PFSK-1 (cell line): ENCODE measurements at regions not wholly inside any gene's neighbourhood (a gene's known extent, or its start where the extent isn't known, plus 50 kb on each side); places are given as distances from the start of the nearest gene placed in this dataset.

ENCODE experiments used
- FOXP2 ChIP-seq: optimal IDR thresholded peaks from 2 replicates; pipeline ENCODE3; 2011; ENCODE audit warnings: borderline replicate concordance, control low read depth, inconsistent platforms; ENCODE audit not compliant: insufficient read depth; ENCODE audit errors: extremely low read length, extremely low read depth
- POLR2AphosphoS5 ChIP-seq: IDR thresholded peaks from 2 replicates; pipeline ENCODE4 v1.6.1; 2012; ENCODE audit warnings: low read depth, mild to moderate bottlenecking, control low read depth, low read length, moderate library complexity
- REST ChIP-seq, 2 experiments: IDR thresholded peaks; 2 replicates each; pipeline versions ENCODE4 v1.6.1 to v1.8.0; 2011 to 2012; ENCODE audit warnings: low read depth in 2 of 2, low read length in 2 of 2, control low read depth in 1 of 2, inconsistent platforms in 1 of 2, mild to moderate bottlenecking in 1 of 2, moderate library complexity in 1 of 2; ENCODE audit not compliant: insufficient read depth in 1 of 2
- SIN3A ChIP-seq: IDR thresholded peaks from 2 replicates; pipeline ENCODE4 v1.6.1; 2012; ENCODE audit warnings: mild to moderate bottlenecking, low read length, moderate library complexity, borderline replicate concordance; ENCODE audit not compliant: insufficient read depth
- TAF1 ChIP-seq: IDR thresholded peaks from 2 replicates; pipeline ENCODE4 v1.6.1; 2012; ENCODE audit warnings: low read length, control low read depth, borderline replicate concordance; ENCODE audit not compliant: insufficient read depth

GRCh38 chr2:204260901-204261300 is 284.4 kb upstream of the PARD3B start:
- TF ChIP-seq POLR2AphosphoS5 (no peak), TAF1 (no peak), SIN3A (no peak), FOXP2 (no peak)

- TF ChIP-seq FOXP2 (no peak), POLR2AphosphoS5 (no peak), REST (IDR thresholded peaks at IDR 0.05; ENCODE audit: insufficient read depth in 1 of 2, low read depth in 2 of 2, low read length in 2 of 2) (no peak), SIN3A (no peak), TAF1 (no peak)
Measured at GRCh38 chr2:204261846-204262245, 283.4 kb upstream of the PARD3B start.

- TF ChIP-seq TAF1 (no peak), SIN3A (no peak), REST (IDR thresholded peaks at IDR 0.05; ENCODE audit: insufficient read depth in 1 of 2, low read depth in 2 of 2, low read length in 2 of 2) (no peak), FOXP2 (no peak), POLR2AphosphoS5 (no peak)
Measured at GRCh38 chr2:204264085-204264553, 281.2 kb upstream of the PARD3B start.

- TF ChIP-seq TAF1 (no peak), POLR2AphosphoS5 (no peak), REST (IDR thresholded peaks at IDR 0.05; ENCODE audit: insufficient read depth in 1 of 2, low read depth in 2 of 2, low read length in 2 of 2) (no peak), FOXP2 (no peak), SIN3A (no peak)
Measured at GRCh38 chr2:204264621-204265140, 280.6 kb upstream of the PARD3B start.

- TF ChIP-seq TAF1 (no peak), SIN3A (no peak), FOXP2 (no peak), REST (IDR thresholded peaks at IDR 0.05; ENCODE audit: insufficient read depth in 1 of 2, low read depth in 2 of 2, low read length in 2 of 2) (no peak), POLR2AphosphoS5 (no peak)
Measured at GRCh38 chr2:204265681-204266181, 279.5 kb upstream of the PARD3B start.
